ENCODE measurements at regions not wholly inside any gene's neighbourhood (a gene's known extent, or its start where the extent isn't known, plus 50 kb on each side); places are given as distances from the start of the nearest gene placed in this dataset.

GRCh38 chr14:86714153-86714552, 1184.2 kb downstream of the FLRT2 start:
- H3K4me1 ChIP-seq (ENCODE audit: control insufficient read depth, low read length), result no peaks in the 10 kb centered on the region
- H3K79me2 ChIP-seq (ENCODE audit: control insufficient read depth, low read length), result no peaks in the 10 kb centered on the region
- no peak overlapping the region for H3K27ac ChIP-seq (ENCODE audit: low read depth, low read length)
- H3K9me3 ChIP-seq (ENCODE audit: control insufficient read depth, insufficient read depth, low read length), result no peaks in the 10 kb centered on the region
- no peak overlapping the region for H3K4me2 ChIP-seq (ENCODE audit: low read length)
- H3F3A ChIP-seq (ENCODE audit: control insufficient read depth, insufficient read depth), result no peaks in the 10 kb centered on the region
- H3K4me3 ChIP-seq (ENCODE audit: low read length), result no peak overlapping the region
- H3K27me3 ChIP-seq (ENCODE audit: control insufficient read depth, low read length), result no peaks in the 10 kb centered on the region
- H4K20me1 ChIP-seq (ENCODE audit: control insufficient read depth, insufficient read depth, low read depth, low read length), result no peaks in the 10 kb centered on the region
- TF ChIP-seq EZH2phosphoT487 (IDR thresholded peaks at IDR 0.05; ENCODE audit: borderline replicate concordance, low read length) (no peak), CTCF (IDR thresholded peaks at IDR 0.05; ENCODE audit: low read depth, low read length, poor library complexity, severe bottlenecking) (no peak)
- H3K36me3 ChIP-seq (ENCODE audit: control insufficient read depth, low read length), result no peaks in the 10 kb centered on the region
- H3K9me2 ChIP-seq (replicated peaks; ENCODE audit: control insufficient read depth, low read length), result no peaks in the 10 kb centered on the region

- no peaks in the 10 kb centered on the region for H3K9me2 ChIP-seq (replicated peaks; ENCODE audit: control insufficient read depth, low read length)
- no peaks in the 10 kb centered on the region for H3K4me1 ChIP-seq (ENCODE audit: control insufficient read depth, low read length)
- no peaks in the 10 kb centered on the region for H3K27me3 ChIP-seq (ENCODE audit: control insufficient read depth, low read length)
- TF ChIP-seq CTCF (IDR thresholded peaks at IDR 0.05; ENCODE audit: low read depth, low read length, poor library complexity, severe bottlenecking) (no peak), EZH2phosphoT487 (IDR thresholded peaks at IDR 0.05; ENCODE audit: borderline replicate concordance, low read length) (no peak)
- H4K20me1 ChIP-seq (ENCODE audit: control insufficient read depth, insufficient read depth, low read depth, low read length), result no peaks in the 10 kb centered on the region
- H3K27ac ChIP-seq (ENCODE audit: low read depth, low read length), result no peak overlapping the region
- no peaks in the 10 kb centered on the region for H3K9me3 ChIP-seq (ENCODE audit: control insufficient read depth, insufficient read depth, low read length)
- no peak overlapping the region for H3K4me2 ChIP-seq (ENCODE audit: low read length)
- H3K36me3 ChIP-seq (ENCODE audit: control insufficient read depth, low read length), result no peaks in the 10 kb centered on the region
- no peaks in the 10 kb centered on the region for H3K79me2 ChIP-seq (ENCODE audit: control insufficient read depth, low read length)
- no peak overlapping the region for H3K4me3 ChIP-seq (ENCODE audit: low read length)
- H3F3A ChIP-seq (ENCODE audit: control insufficient read depth, insufficient read depth), result no peaks in the 10 kb centered on the region
Observed at GRCh38 chr14:86712727-86713126, 1182.8 kb downstream of the FLRT2 start.

GRCh38 chr14:86712176-86712575, 1182.2 kb downstream of the FLRT2 start:
- Histone ChIP-seq H3K79me2 (ENCODE audit: control insufficient read depth, low read length) (no peaks in the 10 kb centered on the region), H4K20me1 (ENCODE audit: control insufficient read depth, insufficient read depth, low read depth, low read length) (no peaks in the 10 kb centered on the region), H3K27me3 (ENCODE audit: control insufficient read depth, low read length) (no peaks in the 10 kb centered on the region), H3K4me1 (ENCODE audit: control insufficient read depth, low read length) (no peaks in the 10 kb centered on the region), H3K9me2 (replicated peaks; ENCODE audit: control insufficient read depth, low read length) (no peaks in the 10 kb centered on the region), H3K4me3 (ENCODE audit: low read length) (no peak overlapping the region), H3K27ac (ENCODE audit: low read depth, low read length) (no peak overlapping the region), H3K9me3 (ENCODE audit: control insufficient read depth, insufficient read depth, low read length) (no peaks in the 10 kb centered on the region), H3F3A (ENCODE audit: control insufficient read depth, insufficient read depth) (no peaks in the 10 kb centered on the region), H3K4me2 (ENCODE audit: low read length) (no peak overlapping the region), H3K36me3 (ENCODE audit: control insufficient read depth, low read length) (no peaks in the 10 kb centered on the region)
- TF ChIP-seq CTCF (IDR thresholded peaks at IDR 0.05; ENCODE audit: low read depth, low read length, poor library complexity, severe bottlenecking) (no peak), EZH2phosphoT487 (IDR thresholded peaks at IDR 0.05; ENCODE audit: borderline replicate concordance, low read length) (no peak)
